HCT116 (cell line): ENCODE measurements at regions not wholly inside any gene's neighbourhood (a gene's known extent, or its start where the extent isn't known, plus 50 kb on each side); places are given as distances from the start of the nearest gene placed in this dataset.

ENCODE experiments used
- ATAC-seq: fragments of 200-7000 bp; cut with Tn5 transposase; 2 replicates; pipeline ENCODE4 v1.9.1; 2020; ENCODE audit warnings: mild to moderate bottlenecking, moderate library complexity
- BruUV-seq: library from RNA; stranded (reverse); fragments of 400-500 nt; replicated peaks from 2 replicates; lab custom pipeline; 2021; lab: Mats Ljungman, UMichigan
- CTCF ChIA-PET: fragments of 300-600 bp; sonication (Branson Sonifier 250); formaldehyde crosslinking; loops from one replicate; lab custom pipeline; 2021; ENCODE audit warnings: antibody characterized with exemption; lab: Charles Lee
- POLR2A ChIA-PET: fragments of 300-600, 350-600 bp; sonication (Branson Sonifier 250); formaldehyde crosslinking; loops from one replicate; lab custom pipeline; 2021; ENCODE audit warnings: antibody characterized with exemption; lab: Charles Lee
- RAD21 ChIA-PET, 2 experiments: fragments of 300-600 bp; sonication (Branson Sonifier 250); formaldehyde crosslinking; loops; one replicate each; lab custom pipeline; 2023; ENCODE audit warnings: low total read pairs in 2 of 2; ENCODE audit not compliant: uncharacterized antibody in 2 of 2, unreplicated experiment in 2 of 2, low non-redundant PET in 1 of 2; lab: Charles Lee
- DNase-seq: peaks from one replicate; pipeline ENCODE4 v3.0.0-alpha.2; 2010; ENCODE audit warnings: low read depth, low spot score
- H2AFZ ChIP-seq: fragments of 200-600 bp; shearing (Covaris generic), sonication (generic); 2 replicates; pipeline ENCODE4 v1.6.1; 2017; ENCODE audit warnings: low read depth, mixed run types, mixed read lengths, antibody characterized with exemption, low read length; ENCODE audit not compliant: poor library complexity, severe bottlenecking
- H3K27ac ChIP-seq: 2 replicates; pipeline ENCODE4 v1.5.1; 2012; ENCODE audit warnings: low read depth, low read length
- H3K27me3 ChIP-seq: fragments of 200-600 bp; sonication (generic); 2 replicates; pipeline ENCODE4 v1.6.1; 2016; ENCODE audit warnings: mixed run types, low read length, mixed read lengths; ENCODE audit not compliant: insufficient read depth
- H3K36me3 ChIP-seq, 2 experiments: fragments of 200-500 bp in 1 of 2; fragments of 200-600 bp in 1 of 2; sonication (Bioruptor generic) in 1 of 2; sonication (generic) in 1 of 2; 2 replicates each; pipeline versions ENCODE4 v1.5.1 to v1.6.1; 2014 to 2016; ENCODE audit warnings: low read length in 2 of 2, inconsistent platforms in 1 of 2, mixed read lengths in 1 of 2, mixed run types in 1 of 2; ENCODE audit not compliant: insufficient read depth in 2 of 2, control insufficient read depth in 1 of 2
- H3K4me1 ChIP-seq, 2 experiments: fragments of 200-600 bp in 1 of 2; sonication (generic) in 1 of 2; 2 replicates each; pipeline versions ENCODE4 v1.5.1 to v1.6.1; 2012 to 2017; ENCODE audit warnings: low read length in 2 of 2, inconsistent platforms in 1 of 2, mild to moderate bottlenecking in 1 of 2, mixed read lengths in 1 of 2, mixed run types in 1 of 2, moderate library complexity in 1 of 2; ENCODE audit not compliant: insufficient read depth in 2 of 2, control insufficient read depth in 1 of 2
- H3K4me2 ChIP-seq: fragments of 200-600 bp; sonication (generic); 2 replicates; pipeline ENCODE4 v1.6.1; 2017; ENCODE audit warnings: mixed run types, low read length, mixed read lengths
- H3K4me3 ChIP-seq, 2 experiments: fragments of 200-600 bp in 1 of 2; sonication (generic) in 1 of 2; replicated peaks in 1 of 2; 2 replicates each; pipeline ENCODE4 v1.5.1; 2011 to 2016; ENCODE audit warnings: low read length in 2 of 2, control low read depth in 1 of 2, low read depth in 1 of 2, mild to moderate bottlenecking in 1 of 2, mixed read lengths in 1 of 2, mixed run types in 1 of 2
- H3K79me2 ChIP-seq: fragments of 200-600 bp; sonication (generic); 2 replicates; pipeline ENCODE4 v1.6.1; 2017; ENCODE audit warnings: mild to moderate bottlenecking, mixed run types, low read length, moderate library complexity, mixed read lengths; ENCODE audit not compliant: insufficient read depth
- H3K9ac ChIP-seq: fragments of 200-600 bp; sonication (generic); 2 replicates; pipeline ENCODE4 v1.6.1; 2016; ENCODE audit warnings: low read length, mixed read lengths
- H3K9me2 ChIP-seq: fragments of 200-600 bp; sonication (generic), shearing (Covaris generic); 2 replicates; pipeline ENCODE4 v1.6.1; 2017; ENCODE audit warnings: mixed run types, mild to moderate bottlenecking, moderate library complexity; ENCODE audit not compliant: insufficient read depth
- H3K9me3 ChIP-seq, 2 experiments: fragments of 200-500 bp in 1 of 2; fragments of 200-600 bp in 1 of 2; sonication (Bioruptor generic) in 1 of 2; sonication (generic) in 1 of 2; 2 replicates each; pipeline ENCODE4 v1.6.1; 2014 to 2017; ENCODE audit warnings: low read length in 2 of 2, mixed read lengths in 2 of 2, inconsistent platforms in 1 of 2, low read depth in 1 of 2, mild to moderate bottlenecking in 1 of 2, mixed run types in 1 of 2, moderate library complexity in 1 of 2; ENCODE audit not compliant: control insufficient read depth in 1 of 2, insufficient read depth in 1 of 2
- H4K20me1 ChIP-seq: fragments of 200-600 bp; sonication (generic), shearing (Covaris generic); 2 replicates; pipeline ENCODE4 v1.6.1; 2017; ENCODE audit warnings: mixed run types, mild to moderate bottlenecking, moderate library complexity; ENCODE audit not compliant: insufficient read depth
- ATF3 ChIP-seq: IDR thresholded peaks from 2 replicates; pipeline ENCODE4 v1.6.1; 2012
- CBX3 ChIP-seq: IDR thresholded peaks from 2 replicates; pipeline ENCODE4 v1.6.1; 2012; ENCODE audit warnings: low read depth
- CTCF ChIP-seq, 3 experiments: fragments of 200-600 bp in 1 of 3; sonication (generic) in 1 of 3; IDR thresholded peaks in 2 of 3; conservative IDR thresholded peaks in 1 of 3; 2 replicates each; pipeline ENCODE4 v1.5.1; 2012 to 2017; ENCODE audit warnings: low read depth in 2 of 3, low read length in 2 of 3, antibody characterized with exemption in 1 of 3, borderline replicate concordance in 1 of 3, control low read depth in 1 of 3, mild to moderate bottlenecking in 1 of 3, mixed read lengths in 1 of 3, mixed run types in 1 of 3, moderate library complexity in 1 of 3; ENCODE audit not compliant: insufficient read depth in 1 of 3
- ELF1 ChIP-seq: IDR thresholded peaks from 2 replicates; pipeline ENCODE4 v1.6.1; 2012; ENCODE audit warnings: low read depth, borderline replicate concordance
- FOSL1 ChIP-seq: IDR thresholded peaks from 2 replicates; pipeline ENCODE4 v1.6.1; 2012; ENCODE audit warnings: low read depth
- JUND ChIP-seq: IDR thresholded peaks from 2 replicates; pipeline ENCODE4 v1.6.1; 2012
- MAX ChIP-seq: IDR thresholded peaks from 2 replicates; pipeline ENCODE4 v1.6.1; 2012
- POLR2AphosphoS5 ChIP-seq: IDR thresholded peaks from 2 replicates; pipeline ENCODE4 v1.6.1; 2011; ENCODE audit warnings: mild to moderate bottlenecking, low read depth, low read length, moderate library complexity
- RAD21 ChIP-seq: IDR thresholded peaks from 2 replicates; pipeline ENCODE4 v1.6.1; 2012; ENCODE audit warnings: low read depth, mild to moderate bottlenecking
- REST ChIP-seq: IDR thresholded peaks from 2 replicates; pipeline ENCODE4 v1.6.1; 2012; ENCODE audit warnings: low read depth
- ZNF274 ChIP-seq: fragments of 200-500 bp; sonication (Bioruptor generic); IDR thresholded peaks from 2 replicates; pipeline ENCODE4 v1.6.1; 2014; ENCODE audit warnings: mild to moderate bottlenecking, low read depth, low read length, inconsistent platforms
- intact Hi-C: fragments of 100-400 bp; cut with micrococcal nuclease; formaldehyde crosslinking; loops from 2 replicates; pipeline ENCODE4 v1.10.0; 2022

GRCh38 chr7:149708026-149708425, 65.4 kb downstream of the ZNF467 start (continued):
- TF ChIP-seq REST (no peak), MAX (no peak), RAD21 (no peak), FOSL1 (no peak), ZNF274 (no peak), POLR2AphosphoS5 (no peak), CBX3 (no peak)

- DNase-seq, result no peak
- ChIA-PET RAD21 (interaction anchor here in 1 of 2 experiments (1.8 kb wide), 1 partner anchor 45 kb away, joined by 6 read pairs; no protein-coding TSS in a partner anchor), POLR2A (no interaction called here), CTCF (interaction anchor here (1.4 to 1.9 kb wide), 2 partner anchors 45 to 83 kb away, joined by 5 to 9 read pairs; no protein-coding TSS in a partner anchor)
- Histone ChIP-seq H3K27ac (no peak overlapping the region), H3K36me3 (no peaks in the 10 kb centered on the region), H3K9me2 (no peaks in the 10 kb centered on the region), H3K9ac (no peak overlapping the region), H3K4me3 (no peak overlapping the region), H3K79me2 (no peaks in the 10 kb centered on the region), H3K9me3 (peaks cover 0 to 12% of the 10 kb centered on the region in 2 experiments; a peak in 2 of 4 replicates), H3K4me2 (no peak overlapping the region), H3K4me1 (no peaks in the 10 kb centered on the region), H4K20me1 (no peaks in the 10 kb centered on the region), H3K27me3 (no peaks in the 10 kb centered on the region), H2AFZ (no peak overlapping the region)
- TF ChIP-seq CBX3 (peak; percentile 30; the same call in 1 of the 2 replicates), ZNF274 (no peak), ELF1 (no peak), FOSL1 (no peak), CTCF (IDR thresholded peaks at IDR 0.05 in 2 of 3, conservative IDR thresholded peaks at IDR 0.05 in 1 of 3; ENCODE audit: borderline replicate concordance in 1 of 3, insufficient read depth in 1 of 3, low read depth in 2 of 3, low read length in 2 of 3) (no peak), JUND (no peak), ATF3 (peak; percentile 88)
- ATAC-seq, result peak; percentile 61; the same call in 1 of the 2 replicates
- intact Hi-C loops, result no loop called here
- no TSS peak for BruUV-seq
Observed at GRCh38 chr7:149707448-149707886, 65.9 kb downstream of the ZNF467 start.
